ENCODE measurements at regions not wholly inside any gene's neighbourhood (a gene's known extent, or its start where the extent isn't known, plus 50 kb on each side); places are given as distances from the start of the nearest gene placed in this dataset.

GRCh38 chr12:28865776-28866175, 283.3 kb upstream of the FAR2 start:
- DNase-seq (ENCODE audit: insufficient read length, low spot score) (no peak), FAIRE-seq (no peak)
- no peak for TF ChIP-seq CTCF (IDR thresholded peaks at IDR 0.05; ENCODE audit: insufficient read depth, missing control alignments)

- DNase-seq (ENCODE audit: insufficient read length, low spot score), result no peak
- no peak for TF ChIP-seq CTCF (IDR thresholded peaks at IDR 0.05; ENCODE audit: insufficient read depth, missing control alignments)
- no peak for FAIRE-seq
These were observed 282.8 kb upstream of the FAR2 start for GRCh38 chr12:28866296-28866695.

- no peak for FAIRE-seq
- TF ChIP-seq CTCF (IDR thresholded peaks at IDR 0.05; ENCODE audit: insufficient read depth, missing control alignments), result no peak
- DNase-seq (ENCODE audit: insufficient read length, low spot score), result no peak
These were observed 282.2 kb upstream of the FAR2 start for GRCh38 chr12:28866715-28867503.

GRCh38 chr12:28868414-28868813, 280.7 kb upstream of the FAR2 start:
- DNase-seq (ENCODE audit: insufficient read length, low spot score) (no peak), FAIRE-seq (no peak)
- TF ChIP-seq CTCF (IDR thresholded peaks at IDR 0.05; ENCODE audit: insufficient read depth, missing control alignments), result no peak

GRCh38 chr12:28869197-28869596, 279.9 kb upstream of the FAR2 start:
- DNase-seq (ENCODE audit: insufficient read length, low spot score) (no peak), FAIRE-seq (no peak)

GRCh38 chr12:28870839-28871440, 278.1 kb upstream of the FAR2 start:
- DNase-seq (ENCODE audit: insufficient read length, low spot score), result no peak
- TF ChIP-seq CTCF (IDR thresholded peaks at IDR 0.05; ENCODE audit: insufficient read depth, missing control alignments), result no peak
- FAIRE-seq, result no peak

More at GRCh38 chr12:28869197-28869596, 279.9 kb upstream of the FAR2 start:
- TF ChIP-seq CTCF (IDR thresholded peaks at IDR 0.05; ENCODE audit: insufficient read depth, missing control alignments), result no peak

GRCh38 chr12:28872654-28873268, 276.3 kb upstream of the FAR2 start:
- DNase-seq (ENCODE audit: insufficient read length, low spot score), result no peak
- TF ChIP-seq CTCF (IDR thresholded peaks at IDR 0.05; ENCODE audit: insufficient read depth, missing control alignments), result peak; percentile 77
- FAIRE-seq, result no peak
